Mesenchymal stem cell (in vitro differentiated cells and primary cell): ENCODE measurements at regions not wholly inside any gene's neighbourhood (a gene's known extent, or its start where the extent isn't known, plus 50 kb on each side); places are given as distances from the start of the nearest gene placed in this dataset.
A peak's percentile ranks its signal among the peaks of the same experiment; 100 is the strongest.
"Not testable (repeated sequence)": the region's sequence is repeated elsewhere in the genome, so short reads cannot be mapped to it uniquely, and the experiment has no call there.

Experiments
- DNase-seq: peaks from one replicate; pipeline ENCODE4 v3.0.0-alpha.2; 2013
- H2AFZ ChIP-seq: one replicate; pipeline ENCODE4 v1.6.1; 2013; ENCODE audit warnings: low read depth, mild to moderate bottlenecking, control low read depth, inconsistent platforms, low read length, moderate library complexity
- H2AK5ac ChIP-seq: 2 replicates; pipeline ENCODE4 v1.6.1; 2013; ENCODE audit warnings: low read length, moderate library complexity, mild to moderate bottlenecking, inconsistent platforms; ENCODE audit not compliant: severe bottlenecking
- H2BK120ac ChIP-seq: one replicate; pipeline ENCODE4 v1.6.1; 2013; ENCODE audit warnings: low read depth, mild to moderate bottlenecking, inconsistent platforms, low read length, moderate library complexity
- H2BK12ac ChIP-seq, 2 experiments: one replicate each; pipeline ENCODE4 v1.6.1; 2013; ENCODE audit warnings: inconsistent platforms in 2 of 2, low read length in 2 of 2, mild to moderate bottlenecking in 2 of 2, moderate library complexity in 2 of 2, control low read depth in 1 of 2
- H2BK15ac ChIP-seq: one replicate; pipeline ENCODE4 v1.6.1; 2013; ENCODE audit warnings: mild to moderate bottlenecking, low read depth, inconsistent platforms; ENCODE audit not compliant: poor library complexity, severe bottlenecking
- H2BK5ac ChIP-seq: 2 replicates; pipeline ENCODE4 v1.6.1; 2013; ENCODE audit warnings: low read depth, mild to moderate bottlenecking, low read length, control low read depth, inconsistent platforms; ENCODE audit not compliant: poor library complexity, severe bottlenecking
- H3K14ac ChIP-seq, 2 experiments: one replicate each; pipeline ENCODE4 v1.6.1; 2013; ENCODE audit warnings: inconsistent platforms in 2 of 2, low read length in 2 of 2, control low read depth in 1 of 2, mild to moderate bottlenecking in 1 of 2, moderate library complexity in 1 of 2
- H3K18ac ChIP-seq, 2 experiments: one replicate each; pipeline ENCODE4 v1.6.1; 2013; ENCODE audit warnings: inconsistent platforms in 2 of 2, low read length in 2 of 2, control low read depth in 1 of 2, low read depth in 1 of 2, mild to moderate bottlenecking in 1 of 2
- H3K23ac ChIP-seq, 2 experiments: one replicate each; pipeline ENCODE4 v1.6.1; 2013; ENCODE audit warnings: inconsistent platforms in 2 of 2, low read length in 2 of 2, mild to moderate bottlenecking in 2 of 2, moderate library complexity in 2 of 2, control low read depth in 1 of 2
- H3K27ac ChIP-seq: 2 replicates; pipeline ENCODE4 v1.5.1; 2013; ENCODE audit warnings: mild to moderate bottlenecking, moderate library complexity, low read length, control low read depth, inconsistent platforms; ENCODE audit not compliant: poor library complexity, severe bottlenecking
- H3K27me3 ChIP-seq, 2 experiments: 2 replicates each; pipeline versions ENCODE4 v1.6.1 to v1.7.0; 2013; ENCODE audit warnings: low read length in 2 of 2, mild to moderate bottlenecking in 2 of 2, moderate library complexity in 2 of 2, control low read depth in 1 of 2, inconsistent platforms in 1 of 2; ENCODE audit not compliant: control insufficient read depth in 1 of 2, insufficient read depth in 1 of 2
- H3K36me3 ChIP-seq, 2 experiments: 2 replicates each; pipeline versions ENCODE4 v1.6.1 to v1.7.0; 2013; ENCODE audit warnings: low read length in 2 of 2, control low read depth in 1 of 2, inconsistent platforms in 1 of 2, low read depth in 1 of 2, mild to moderate bottlenecking in 1 of 2; ENCODE audit not compliant: insufficient read depth in 2 of 2, control insufficient read depth in 1 of 2
- H3K4ac ChIP-seq, 2 experiments: one replicate each; pipeline ENCODE4 v1.6.1; 2013; ENCODE audit warnings: inconsistent platforms in 2 of 2, low read length in 2 of 2, mild to moderate bottlenecking in 2 of 2, moderate library complexity in 2 of 2, control low read depth in 1 of 2, low read depth in 1 of 2
- H3K4me1 ChIP-seq: 2 replicates; pipeline ENCODE4 v1.6.1; 2013; ENCODE audit warnings: low read depth, low read length, control low read depth; ENCODE audit not compliant: control insufficient read depth, insufficient read depth
- H3K4me2 ChIP-seq: 2 replicates; pipeline ENCODE4 v1.6.1; 2013; ENCODE audit warnings: low read length, mild to moderate bottlenecking, inconsistent platforms; ENCODE audit not compliant: poor library complexity, severe bottlenecking
- H3K4me3 ChIP-seq, 2 experiments: 2 replicates each; pipeline versions ENCODE4 v1.5.1 to v1.7.0; 2013; ENCODE audit warnings: low read length in 2 of 2, mild to moderate bottlenecking in 2 of 2, control low read depth in 1 of 2, low read depth in 1 of 2; ENCODE audit not compliant: insufficient read depth in 1 of 2
- H3K79me1 ChIP-seq: replicated peaks from 2 replicates; pipeline ENCODE4 v1.6.1; 2013; ENCODE audit warnings: mild to moderate bottlenecking, control low read depth, low read length, inconsistent platforms; ENCODE audit not compliant: poor library complexity, severe bottlenecking
- H3K9ac ChIP-seq: 2 replicates; pipeline ENCODE4 v1.7.0; 2013; ENCODE audit warnings: mild to moderate bottlenecking, low read length, moderate library complexity
- H3K9me3 ChIP-seq: 2 replicates; pipeline ENCODE4 v1.7.0; 2013; ENCODE audit warnings: mild to moderate bottlenecking, low read length; ENCODE audit not compliant: control insufficient read depth
- H4K8ac ChIP-seq: one replicate; pipeline ENCODE4 v1.6.1; 2013; ENCODE audit warnings: inconsistent platforms, mild to moderate bottlenecking, low read length, moderate library complexity
- H4K91ac ChIP-seq: one replicate; pipeline ENCODE4 v1.6.1; 2013; ENCODE audit warnings: mild to moderate bottlenecking, low read length, inconsistent platforms
- WGBS: methylation state at CpG from one replicate; pipeline ENCODE4 v1.1.7; 2013; ENCODE audit warnings: mixed read lengths; 5-methylcytosine and 5-hydroxymethylcytosine counted together

- Histone ChIP-seq H3K9me3 (no peaks in the 10 kb centered on the region), H3K9ac (no peak overlapping the region), H3K4ac (no peak overlapping the region), H3K79me1 (no peaks in the 10 kb centered on the region), H3K4me1 (no peaks in the 10 kb centered on the region), H2BK15ac (no peak overlapping the region), H2BK5ac (no peak overlapping the region), H2BK120ac (no peak overlapping the region), H3K23ac (no peak overlapping the region), H2AFZ (no peak overlapping the region), H3K14ac (no peak overlapping the region), H3K36me3 (no peaks in the 10 kb centered on the region), H3K27ac (no peak overlapping the region), H3K4me3 (no peak overlapping the region), H3K27me3 (no peaks in the 10 kb centered on the region), H4K8ac (peak overlapping the region; percentile 72), H4K91ac (no peak overlapping the region), H3K18ac (peak overlapping the region; percentile 11 to 83), H3K4me2 (no peak overlapping the region), H2AK5ac (no peak overlapping the region), H2BK12ac (no peak overlapping the region)
- WGBS = 36% methylated on average over 1 of the region's 1 CpG
- peak; percentile 75 for DNase-seq
These were observed 129.8 kb upstream of the CHODL start for GRCh38 chr21:18114810-18115209.

DNA sequence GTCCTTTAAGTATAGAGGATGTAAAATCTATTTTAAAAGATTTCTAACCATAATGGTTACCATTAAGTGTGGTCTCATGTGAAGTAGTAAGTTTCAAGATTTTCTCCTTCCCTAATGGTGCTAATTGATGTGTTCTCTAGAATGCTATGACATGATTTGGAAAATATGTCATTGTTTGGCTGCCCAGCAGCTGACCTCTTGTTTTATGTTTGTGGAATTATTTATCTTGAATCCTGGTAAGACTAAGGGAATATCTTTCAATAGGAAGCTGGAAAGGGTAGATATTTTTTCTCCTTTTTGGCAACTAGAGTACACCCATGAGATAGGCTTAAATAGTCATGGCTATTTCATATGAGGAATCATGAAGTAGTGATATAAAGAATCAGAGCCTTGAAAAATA lies 139.8 kb upstream of the CHODL start:
- H3K18ac ChIP-seq = peak overlapping the region in 1 of 2 experiments; percentile 37
- no peak for DNase-seq
- H3K27me3 ChIP-seq = no peaks in the 10 kb centered on the region
- H2BK120ac ChIP-seq = no peak overlapping the region
- no peak overlapping the region for H2BK5ac ChIP-seq
- H3K4ac ChIP-seq = no peak overlapping the region
- H3K4me2 ChIP-seq = no peak overlapping the region
- H3K9ac ChIP-seq = no peak overlapping the region
- H2BK12ac ChIP-seq = no peak overlapping the region
- H3K9me3 ChIP-seq = no peaks in the 10 kb centered on the region
- no peak overlapping the region for H3K14ac ChIP-seq
- no peaks in the 10 kb centered on the region for H3K79me1 ChIP-seq
- no peak overlapping the region for H2BK15ac ChIP-seq
- H2AK5ac ChIP-seq = no peak overlapping the region
- H3K4me1 ChIP-seq = no peaks in the 10 kb centered on the region
- no peak overlapping the region for H4K8ac ChIP-seq
- no peak overlapping the region for H3K27ac ChIP-seq
- no peak overlapping the region for H3K23ac ChIP-seq
- no peak overlapping the region for H2AFZ ChIP-seq
- no peaks in the 10 kb centered on the region for H3K36me3 ChIP-seq
- no peak overlapping the region for H3K4me3 ChIP-seq
- H4K91ac ChIP-seq = no peak overlapping the region

- not testable (repeated sequence) for H3K4me3 ChIP-seq, H3K14ac ChIP-seq, H3K79me1 ChIP-seq, H3K27ac ChIP-seq, DNase-seq, H2AK5ac ChIP-seq, H4K91ac ChIP-seq, H3K4me1 ChIP-seq, H3K27me3 ChIP-seq, H3K36me3 ChIP-seq, H2BK5ac ChIP-seq, H3K4me2 ChIP-seq, H2BK12ac ChIP-seq, H2AFZ ChIP-seq, H2BK15ac ChIP-seq, H3K18ac ChIP-seq, H2BK120ac ChIP-seq, H3K23ac ChIP-seq, H4K8ac ChIP-seq, H3K4ac ChIP-seq, H3K9ac ChIP-seq
- 56% methylated on average over 2 of the region's 2 CpGs for WGBS
- H3K9me3 ChIP-seq = peaks cover 19% of the 10 kb centered on the region
These were observed 148.2 kb upstream of the CHODL start for GRCh38 chr21:18096413-18096812.

- peak; percentile 71 for DNase-seq
- Histone ChIP-seq H3K9me3 (peaks cover 11% of the 10 kb centered on the region), H2BK120ac (no peak overlapping the region), H2BK5ac (no peak overlapping the region), H3K9ac (no peak overlapping the region), H3K14ac (no peak overlapping the region), H3K79me1 (no peaks in the 10 kb centered on the region), H4K8ac (no peak overlapping the region), H4K91ac (no peak overlapping the region), H2BK15ac (no peak overlapping the region), H3K23ac (no peak overlapping the region), H3K4me3 (no peak overlapping the region), H3K4me2 (no peak overlapping the region), H2BK12ac (no peak overlapping the region), H3K27ac (no peak overlapping the region), H3K18ac (no peak overlapping the region), H2AFZ (no peak overlapping the region), H3K36me3 (no peaks in the 10 kb centered on the region), H3K27me3 (no peaks in the 10 kb centered on the region), H3K4ac (no peak overlapping the region), H3K4me1 (no peaks in the 10 kb centered on the region), H2AK5ac (no peak overlapping the region)
- WGBS = 40% methylated on average over 1 of the region's 1 CpG
These were observed 154.8 kb upstream of the CHODL start for GRCh38 chr21:18089786-18090185.
